Lung (tissue), 11 donors: ENCODE measurements at regions not wholly inside any gene's neighbourhood (a gene's known extent, or its start where the extent isn't known, plus 50 kb on each side); places are given as distances from the start of the nearest gene placed in this dataset.

Experiments used
- ATAC-seq: fragments of 200-7000 bp; cut with Tn5 transposase; one replicate; pipeline ENCODE4 v1.9.1; 2020; ENCODE audit warnings: moderate number of reproducible peaks; ENCODE audit not compliant: insufficient read depth, low FRiP score
- DNase-seq, 3 donors: peaks; one replicate each; pipeline ENCODE4 v3.0.0-alpha.2; 2013 to 2017
- H3K27ac ChIP-seq, 2 donors: one replicate each; pipeline ENCODE4 v1.5.1; 2013; ENCODE audit warnings: mild to moderate bottlenecking in 2 of 2, moderate library complexity in 2 of 2, control low read depth in 1 of 2, inconsistent platforms in 1 of 2, low read depth in 1 of 2, low read length in 1 of 2
- H3K27me3 ChIP-seq, 3 donors: one replicate each; pipeline ENCODE4 v1.5.1; 2013; ENCODE audit warnings: low read length in 2 of 3; ENCODE audit not compliant: control insufficient read depth in 3 of 3, insufficient read depth in 3 of 3
- H3K36me3 ChIP-seq, 4 donors: one replicate each; pipeline ENCODE4 v1.5.1; 2013; ENCODE audit warnings: low read length in 4 of 4, mild to moderate bottlenecking in 1 of 4, moderate library complexity in 1 of 4; ENCODE audit not compliant: control insufficient read depth in 4 of 4, insufficient read depth in 4 of 4
- H3K4me1 ChIP-seq, 5 donors: one replicate each; pipeline ENCODE4 v1.5.1; 2013; ENCODE audit warnings: low read length in 5 of 5, mild to moderate bottlenecking in 2 of 5, moderate library complexity in 1 of 5; ENCODE audit not compliant: control insufficient read depth in 5 of 5, insufficient read depth in 5 of 5
- H3K4me3 ChIP-seq: one replicate; pipeline ENCODE4 v1.5.1; 2013; ENCODE audit warnings: mild to moderate bottlenecking, control low read depth, moderate library complexity
- H3K9ac ChIP-seq, 2 donors: one replicate each; pipeline ENCODE4 v1.5.1; 2013; ENCODE audit warnings: low read length in 2 of 2, control low read depth in 1 of 2; ENCODE audit not compliant: insufficient read depth in 1 of 2
- H3K9me3 ChIP-seq, 4 donors: one replicate each; pipeline ENCODE4 v1.5.1; 2013; ENCODE audit warnings: low read length in 3 of 4, mild to moderate bottlenecking in 1 of 4, moderate library complexity in 1 of 4; ENCODE audit not compliant: control insufficient read depth in 4 of 4, insufficient read depth in 3 of 4
- CTCF ChIP-seq: IDR thresholded peaks from 2 replicates; pipeline ENCODE4 v1.5.1; 2012; ENCODE audit warnings: mild to moderate bottlenecking; ENCODE audit errors: control extremely low read depth, extremely low read depth
- WGBS, 2 donors: extraction: QIAGEN DNeasy Blood & Tissue Kit; methylation state at CpG; one replicate each; pipeline ENCODE4 v1.1.7; 2013; 5-methylcytosine and 5-hydroxymethylcytosine counted together
- donor health status: control.
- donor health status: control.
- donor health status: Bipolar disorder and iron deficiency.
- donor health status: healthy.
- donor health status: DM: yes; HTN: yes; CAD: no.

GRCh38 chr20:40325006-40325568, 363.9 kb downstream of the MAFB start:
- Histone ChIP-seq H3K36me3 (no peaks in the 10 kb centered on the region), H3K9ac (no peak overlapping the region), H3K9me3 (no peaks in the 10 kb centered on the region), H3K27ac (no peak overlapping the region), H3K4me3 (no peak overlapping the region), H3K4me1 (no peaks in the 10 kb centered on the region), H3K27me3 (peaks cover 0 to 2% (median 0%) of the 10 kb centered on the region in 3 donors)
- DNase-seq = no peak
- ATAC-seq = no peak
- TF ChIP-seq CTCF = no peak
- 95 to 100% methylated on average over 2 of the region's 2 CpGs for WGBS, 2 donors

GRCh38 chr20:40323361-40323794, 365.7 kb downstream of the MAFB start:
- no peak for TF ChIP-seq CTCF
- H3K9ac ChIP-seq = no peak overlapping the region
- H3K9me3 ChIP-seq = peaks cover 0 to 2% (median 0%) of the 10 kb centered on the region in 4 donors
- DNase-seq = no peak
- no peaks in the 10 kb centered on the region for H3K36me3 ChIP-seq
- no peaks in the 10 kb centered on the region for H3K4me1 ChIP-seq
- no peak overlapping the region for H3K27ac ChIP-seq
- WGBS, 2 donors = 77 to 80% methylated on average over 5 of the region's 5 CpGs
- ATAC-seq = no peak
- H3K4me3 ChIP-seq = no peak overlapping the region
- peaks cover 0 to 2% (median 0%) of the 10 kb centered on the region in 3 donors for H3K27me3 ChIP-seq

GRCh38 chr20:40322941-40323340, 366.1 kb downstream of the MAFB start:
- Histone ChIP-seq H3K9me3 (peaks cover 0 to 2% (median 0%) of the 10 kb centered on the region in 4 donors), H3K4me3 (no peak overlapping the region), H3K27me3 (peaks cover 0 to 2% (median 0%) of the 10 kb centered on the region in 3 donors), H3K4me1 (no peaks in the 10 kb centered on the region), H3K27ac (no peak overlapping the region), H3K36me3 (no peaks in the 10 kb centered on the region), H3K9ac (no peak overlapping the region)
- TF ChIP-seq CTCF = no peak
- 70 to 82% methylated on average over 1 of the region's 1 CpG for WGBS, 2 donors
- no peak for DNase-seq
- ATAC-seq = no peak

GRCh38 chr20:40320517-40321011, 368.5 kb downstream of the MAFB start:
- Histone ChIP-seq H3K9ac (no peak overlapping the region), H3K36me3 (no peaks in the 10 kb centered on the region), H3K4me1 (no peaks in the 10 kb centered on the region), H3K4me3 (no peak overlapping the region), H3K9me3 (peaks cover 0 to 2% (median 0%) of the 10 kb centered on the region in 4 donors), H3K27me3 (no peaks in the 10 kb centered on the region), H3K27ac (no peak overlapping the region)
- no peak for TF ChIP-seq CTCF
- DNase-seq (no peak), ATAC-seq (no peak)
- WGBS, 2 donors = 88% methylated on average over 7 of the region's 7 CpGs
